T47D (cell line): ENCODE measurements at regions not wholly inside any gene's neighbourhood (a gene's known extent, or its start where the extent isn't known, plus 50 kb on each side); places are given as distances from the start of the nearest gene placed in this dataset.
"Not testable (repeated sequence)": the region's sequence is repeated elsewhere in the genome, so short reads cannot be mapped to it uniquely, and the experiment has no call there.

Experiments
- DNase-seq, 2 experiments: peaks; one replicate each; pipeline versions ENCODE4 v3.0.0 to v3.0.0-alpha.2; 2011 to 2012; ENCODE audit warnings: low read depth in 1 of 2, low spot score in 1 of 2
- JUND ChIP-seq: IDR thresholded peaks from 2 replicates; pipeline ENCODE4 v1.6.1; 2012; ENCODE audit warnings: low read depth
- in situ Hi-C: cut with HindIII; loops from 2 replicates; pipeline ENCODE4 v1.10.0; 2016; ENCODE audit warnings: low sequenced_read_pairs, low pct_unique_long_range_greater_than_20kb

DNA sequence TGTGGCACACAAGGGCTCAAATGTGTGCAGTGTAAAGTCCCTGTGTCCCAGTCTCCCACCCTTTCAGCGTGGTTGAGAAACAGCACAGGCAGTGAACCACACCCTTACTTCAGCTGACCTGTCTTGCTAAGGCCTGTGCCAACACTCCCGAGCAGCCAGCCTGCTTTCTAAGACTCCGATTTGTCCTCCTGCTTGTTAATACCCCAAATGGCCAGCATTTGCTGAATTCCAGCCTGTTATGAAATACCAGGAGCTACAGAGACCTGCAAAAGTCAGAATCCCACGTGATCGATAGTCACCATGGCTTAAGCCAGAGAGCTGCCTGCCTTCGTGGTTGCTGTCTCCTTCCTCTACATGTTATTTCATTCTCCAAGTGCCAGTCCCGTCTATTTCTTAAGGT, 200.5 kb downstream of the FGF9 start:
- in situ Hi-C loops, result no loop called here
- no peak for DNase-seq
- TF ChIP-seq JUND, result no peak

DNA sequence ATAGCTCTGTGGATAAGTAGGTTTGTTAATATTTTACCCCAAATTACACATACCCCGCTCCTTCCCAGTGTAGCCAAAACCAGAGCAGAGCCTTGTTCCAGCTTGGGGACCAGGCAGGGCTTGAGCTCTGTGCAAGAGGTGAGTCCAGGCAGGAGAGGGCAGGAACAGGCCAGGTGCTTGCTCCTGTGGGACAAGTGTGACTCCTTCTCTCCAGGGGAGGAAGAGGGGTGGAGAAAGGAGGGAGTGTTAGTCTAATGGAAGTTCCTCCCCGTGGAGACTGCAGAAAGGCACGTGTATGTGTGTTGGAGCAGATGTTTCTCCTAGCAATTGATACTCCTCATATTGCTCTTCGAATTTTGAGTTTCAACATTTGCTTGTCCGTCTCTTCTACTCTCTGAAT, 201.0 kb downstream of the FGF9 start:
- no peak for TF ChIP-seq JUND
- in situ Hi-C loops, result no loop called here
- no peak for DNase-seq

DNA sequence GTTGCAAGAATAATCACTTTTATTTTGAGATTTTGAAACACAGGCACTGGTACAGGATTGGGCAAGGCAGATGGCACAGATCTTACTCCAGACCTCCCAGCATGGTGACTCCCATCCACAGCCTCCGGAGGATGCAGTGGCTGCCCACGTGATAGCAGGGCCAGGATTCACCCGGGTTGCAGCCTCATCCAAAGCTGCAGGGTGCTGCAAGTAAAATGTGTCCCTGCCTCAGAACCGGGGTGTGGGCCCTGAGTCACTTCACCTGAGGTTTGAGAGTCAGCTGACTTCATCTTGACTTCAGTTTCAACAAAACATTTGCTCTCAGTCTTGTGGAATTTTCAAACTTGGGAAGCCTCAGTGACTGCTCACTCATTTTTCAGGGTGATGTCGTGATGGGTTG, 201.9 kb downstream of the FGF9 start:
- in situ Hi-C loops, result no loop called here
- TF ChIP-seq JUND, result no peak

DNA sequence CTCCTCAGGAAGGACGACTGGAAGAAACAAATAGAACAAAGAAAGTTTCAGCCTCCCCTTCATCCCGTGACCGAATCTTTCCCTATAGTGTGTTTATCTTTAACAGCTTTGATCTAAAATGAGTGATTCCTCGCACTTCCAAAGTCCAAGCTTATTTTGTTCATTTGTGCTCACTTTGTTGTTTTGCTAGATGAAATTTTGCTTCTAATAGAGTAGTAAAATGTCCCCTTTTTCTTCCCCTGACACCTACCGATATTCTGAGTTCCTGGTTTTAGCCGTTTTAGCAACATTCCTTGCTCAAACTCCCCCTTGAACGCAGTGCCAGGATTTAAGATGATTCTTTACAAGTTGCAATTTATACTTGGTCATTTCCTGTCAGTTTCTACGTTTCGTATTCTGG, 204.2 kb downstream of the FGF9 start:
- TF ChIP-seq JUND, result no peak
- in situ Hi-C loops, result no loop called here
- DNase-seq, result no peak

More for the DNA sequence above, 201.9 kb downstream of the FGF9 start:
- DNase-seq, result no peak

DNA sequence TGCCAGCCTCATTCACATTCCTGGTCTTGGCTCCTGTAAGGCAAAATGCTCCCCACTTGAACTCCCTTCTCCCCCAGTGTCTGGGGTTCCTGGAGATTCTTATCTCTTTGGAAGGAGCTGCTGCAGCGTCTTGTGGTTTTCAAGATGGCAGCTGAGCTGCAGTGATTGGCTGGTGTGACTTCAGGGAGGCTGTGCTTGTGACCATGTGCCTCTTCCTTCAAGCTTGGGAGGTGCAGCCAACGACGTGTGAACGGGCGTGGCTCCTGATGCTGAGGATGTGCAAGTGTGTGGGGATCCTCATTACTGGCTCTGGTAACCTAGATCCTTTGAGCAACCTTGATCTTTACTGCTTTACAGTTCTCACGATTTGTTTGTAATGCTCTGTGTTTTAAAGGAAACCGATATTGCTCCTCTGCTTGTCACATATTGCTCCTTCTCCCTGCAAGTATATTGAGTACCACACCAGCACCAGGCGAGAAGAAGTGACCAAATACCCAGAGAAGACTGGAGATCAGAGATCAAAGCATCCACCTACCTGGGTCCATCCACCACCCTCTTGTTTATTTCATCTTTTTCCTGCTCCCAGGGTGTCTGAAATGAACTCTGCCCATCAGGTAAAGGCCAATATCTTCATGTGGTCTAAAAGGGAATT, 208.5 kb downstream of the FGF9 start:
- no peak for DNase-seq
- in situ Hi-C loops, result no loop called here
- no peak for TF ChIP-seq JUND

DNA sequence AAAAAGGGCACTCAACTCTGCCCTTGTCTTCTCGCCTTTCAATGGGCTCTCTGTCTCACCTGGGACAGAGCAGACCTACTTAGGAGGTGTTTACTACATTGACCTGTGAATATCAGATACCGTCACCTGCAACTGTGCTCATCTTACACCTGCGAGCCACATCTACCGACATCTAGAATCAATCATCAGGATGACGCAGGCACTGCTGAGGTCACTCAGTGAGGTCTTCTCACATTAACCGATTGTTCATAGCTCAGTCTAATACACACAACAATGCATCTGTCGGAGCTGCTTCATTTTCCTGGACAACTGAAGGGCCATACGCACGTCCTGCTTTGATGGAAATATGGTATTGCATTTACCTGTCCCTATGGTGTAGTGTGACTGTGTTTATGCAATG, 211.9 kb downstream of the FGF9 start:
- TF ChIP-seq JUND, result no peak
- DNase-seq, result no peak
- in situ Hi-C loops, result no loop called here

DNA sequence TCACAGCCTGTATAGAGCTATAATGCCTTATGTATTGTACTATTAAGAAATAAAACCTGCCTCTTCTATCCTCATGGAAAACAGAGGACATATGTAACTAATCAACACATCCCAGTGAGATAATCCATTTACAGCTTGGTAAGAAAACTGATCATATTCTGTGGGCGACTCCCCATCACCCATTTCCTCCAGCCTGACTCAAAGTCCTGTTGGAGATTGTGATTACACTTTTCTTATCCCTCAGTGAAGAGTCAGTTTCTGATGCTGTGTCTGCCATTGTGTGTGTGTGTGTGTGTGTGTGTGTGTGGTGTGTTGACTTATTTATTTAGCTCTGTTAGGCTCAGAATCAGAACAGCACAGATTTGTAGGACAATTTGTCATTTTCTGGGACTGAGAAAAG, 212.8 kb downstream of the FGF9 start:
- no peak for TF ChIP-seq JUND
- DNase-seq, result no peak
- in situ Hi-C loops, result no loop called here

DNA sequence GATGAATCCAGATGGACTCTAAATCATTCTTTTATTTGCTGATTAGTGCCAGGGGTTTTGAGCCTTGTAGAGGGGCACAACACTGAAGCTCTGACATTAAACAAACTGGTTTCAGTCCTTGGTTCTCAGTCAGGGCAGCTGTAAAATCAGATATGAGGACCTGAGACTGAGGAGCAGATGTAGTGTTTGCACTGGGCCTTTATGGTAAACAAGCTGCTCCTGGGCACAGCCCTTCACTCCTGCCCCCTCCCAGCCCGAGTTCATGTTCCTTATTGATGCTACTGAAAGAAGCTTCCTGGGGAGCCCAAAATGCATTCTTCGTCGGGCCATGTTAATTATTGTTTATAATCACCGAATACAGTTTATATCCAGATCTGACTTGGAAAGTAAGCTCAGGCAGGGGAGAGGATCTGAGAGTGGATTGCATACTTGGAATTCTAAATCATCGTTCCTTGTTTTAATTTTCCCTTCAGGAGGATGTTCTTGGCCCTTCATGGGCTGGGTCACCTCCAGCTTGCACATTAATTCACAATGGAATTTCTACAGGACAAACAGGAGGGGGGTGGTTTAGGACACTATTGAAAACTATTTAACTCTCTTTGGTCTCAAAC, 213.5 kb downstream of the FGF9 start:
- no peak for TF ChIP-seq JUND
- no peak for DNase-seq
- in situ Hi-C loops, result no loop called here

DNA sequence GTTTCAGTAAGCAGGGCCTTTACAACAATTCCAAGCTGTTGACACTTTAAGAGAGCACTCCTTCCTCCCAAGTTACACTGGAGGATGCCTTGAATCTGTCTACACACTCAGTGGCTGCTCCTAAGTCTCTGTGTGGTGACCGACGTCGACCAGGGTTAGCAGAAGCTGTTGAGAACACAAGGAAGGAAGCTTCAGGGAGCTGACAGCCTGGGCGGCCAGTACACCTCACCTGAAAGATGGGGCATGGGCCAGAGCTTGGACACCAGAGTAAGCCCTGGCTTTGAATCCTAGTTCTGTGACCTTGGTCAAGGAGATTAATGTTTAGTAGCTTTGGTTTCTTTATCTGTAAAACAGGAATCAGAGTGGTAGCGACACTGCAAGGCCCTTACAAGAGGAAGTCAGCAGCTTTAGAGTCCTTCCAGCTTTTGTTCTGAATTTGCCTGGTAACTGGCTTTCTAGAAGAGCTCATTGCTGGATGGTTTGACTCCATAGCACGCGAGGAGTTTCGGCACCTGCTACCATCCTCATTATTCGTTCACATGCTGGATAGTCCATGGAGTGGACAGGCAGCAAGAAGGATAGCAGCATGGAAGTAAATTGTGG, 214.2 kb downstream of the FGF9 start:
- no peak for DNase-seq
- no peak for TF ChIP-seq JUND
- in situ Hi-C loops, result no loop called here

DNA sequence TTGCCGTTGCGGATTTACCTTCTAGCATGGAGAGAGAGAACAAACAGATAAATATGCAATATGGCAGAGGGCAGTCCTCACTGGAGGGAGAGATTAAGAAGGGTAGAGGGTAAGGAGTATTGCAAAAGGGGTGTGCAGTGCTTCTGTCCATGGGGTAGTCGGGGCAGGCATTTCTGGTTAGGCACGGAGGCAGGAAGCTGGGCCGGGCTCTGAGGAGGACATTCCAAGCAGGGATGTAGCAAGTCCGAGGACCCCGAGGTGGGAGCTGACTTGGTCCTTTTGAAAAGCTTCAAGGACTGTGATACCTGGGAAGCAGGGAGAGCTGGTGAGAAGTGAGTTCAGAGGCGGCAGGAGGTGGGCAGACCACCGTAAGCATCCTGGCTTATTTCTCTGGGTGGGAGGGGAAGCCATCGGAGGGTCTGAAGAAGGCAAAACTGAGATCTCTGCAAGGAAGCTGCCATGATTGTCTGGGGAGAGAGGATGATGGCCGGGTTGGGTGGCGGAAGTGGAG, 214.9 kb downstream of the FGF9 start:
- in situ Hi-C loops, result no loop called here
- DNase-seq, result no peak
- TF ChIP-seq JUND, result no peak

DNA sequence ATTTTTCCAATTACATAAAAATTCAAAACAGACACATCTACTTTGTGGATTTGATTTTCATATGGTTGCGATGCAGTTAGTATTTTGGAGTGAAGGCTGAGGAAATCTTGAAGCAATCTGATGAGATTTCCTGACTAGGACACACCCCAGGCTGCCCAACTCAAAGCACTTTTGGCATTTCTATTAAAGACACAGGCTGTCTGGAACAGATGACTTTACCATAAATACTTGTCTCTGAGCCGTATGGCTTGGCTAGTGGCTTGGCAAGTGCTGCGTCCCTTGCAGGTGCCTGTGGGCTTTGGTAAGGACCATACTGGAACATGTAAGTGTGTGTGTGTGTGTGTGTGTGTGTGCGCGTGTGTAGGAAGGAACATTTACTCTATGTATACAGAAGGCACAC, 218.8 kb downstream of the FGF9 start:
- TF ChIP-seq JUND, result no peak
- no peak for DNase-seq
- in situ Hi-C loops, result no loop called here

DNA sequence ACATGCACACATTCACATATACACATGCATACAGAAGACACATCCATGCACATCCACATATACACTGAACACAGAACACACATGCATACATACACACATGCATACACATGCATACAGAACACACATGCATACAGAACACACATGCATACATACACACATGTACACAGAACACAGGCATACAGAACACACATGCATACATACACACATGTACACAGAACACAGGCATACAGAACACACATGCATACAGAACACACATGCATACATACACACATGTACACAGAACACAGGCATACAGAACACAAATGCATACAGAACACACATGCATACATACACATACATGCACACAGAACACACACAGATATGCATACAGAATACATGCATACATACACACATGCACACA, 219.3 kb downstream of the FGF9 start:
- DNase-seq, in situ Hi-C loops: not testable (repeated sequence)

DNA sequence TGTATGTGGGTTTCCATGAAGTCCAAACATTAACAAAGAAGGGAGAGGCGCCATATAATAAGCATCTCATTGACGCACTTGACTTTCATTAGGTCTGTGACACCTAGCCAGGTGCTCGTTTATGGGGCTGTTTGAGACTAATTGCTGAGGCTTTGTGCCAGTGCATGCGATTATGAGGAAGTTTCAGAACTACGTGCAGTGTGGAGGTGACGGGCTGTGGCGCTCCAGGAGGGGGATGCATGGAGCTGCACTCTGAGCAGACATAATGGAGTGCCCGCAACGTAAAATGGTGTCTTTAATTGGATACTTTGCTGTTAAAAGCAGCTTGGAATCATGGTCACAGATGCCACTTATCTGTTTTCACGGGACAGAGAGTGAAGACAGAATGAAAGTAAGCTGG, 223.2 kb downstream of the FGF9 start:
- TF ChIP-seq JUND, result no peak
- in situ Hi-C loops, result no loop called here
- no peak for DNase-seq
